Esophagus squamous epithelium (tissue), 4 donors: ENCODE measurements at regions not wholly inside any gene's neighbourhood (a gene's known extent, or its start where the extent isn't known, plus 50 kb on each side); places are given as distances from the start of the nearest gene placed in this dataset.
"Not testable (repeated sequence)": the region's sequence is repeated elsewhere in the genome, so short reads cannot be mapped to it uniquely, and the experiment has no call there.

ENCODE experiments used
- POLR2A ChIP-seq, 4 donors: fragments of 450-650 bp; IDR thresholded peaks; one replicate each; pipeline ENCODE4 v1.6.1; 2017; ENCODE audit warnings: antibody characterized with exemption in 4 of 4, mild to moderate bottlenecking in 4 of 4, moderate library complexity in 3 of 4
- TF ChIP-seq, protein P1 (sequence below), 6 experiments: fragments of 450-650 bp in 4 of 6; fragments of 200-600 bp in 2 of 6; sonication (generic) in 2 of 6; IDR thresholded peaks; one replicate each; pipeline ENCODE4 v1.5.1; 2016 to 2019; ENCODE audit warnings: antibody characterized with exemption in 6 of 6, mild to moderate bottlenecking in 4 of 6, moderate library complexity in 4 of 6

DNA sequence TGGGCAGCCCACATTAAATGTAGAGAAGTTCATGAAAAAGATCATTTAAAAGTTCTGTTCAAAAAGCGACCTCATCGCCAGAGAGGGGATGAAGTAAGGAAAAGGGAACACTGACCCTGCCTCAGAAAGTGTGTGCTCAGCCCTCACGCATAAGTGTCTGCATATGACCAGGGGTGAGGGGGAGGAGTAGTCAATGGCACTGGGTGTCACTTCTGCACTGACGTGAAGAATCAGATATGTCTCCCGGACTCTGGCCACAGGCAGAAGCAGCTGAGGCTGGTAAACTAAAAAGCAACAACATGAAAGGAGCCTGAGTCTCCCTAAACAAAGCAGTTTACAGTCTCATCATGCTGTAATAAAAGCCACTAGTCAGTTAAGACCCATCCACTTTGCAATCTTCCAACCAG lies 168.5 kb downstream of the AVL9 start:
- TF ChIP-seq, protein P1, sequence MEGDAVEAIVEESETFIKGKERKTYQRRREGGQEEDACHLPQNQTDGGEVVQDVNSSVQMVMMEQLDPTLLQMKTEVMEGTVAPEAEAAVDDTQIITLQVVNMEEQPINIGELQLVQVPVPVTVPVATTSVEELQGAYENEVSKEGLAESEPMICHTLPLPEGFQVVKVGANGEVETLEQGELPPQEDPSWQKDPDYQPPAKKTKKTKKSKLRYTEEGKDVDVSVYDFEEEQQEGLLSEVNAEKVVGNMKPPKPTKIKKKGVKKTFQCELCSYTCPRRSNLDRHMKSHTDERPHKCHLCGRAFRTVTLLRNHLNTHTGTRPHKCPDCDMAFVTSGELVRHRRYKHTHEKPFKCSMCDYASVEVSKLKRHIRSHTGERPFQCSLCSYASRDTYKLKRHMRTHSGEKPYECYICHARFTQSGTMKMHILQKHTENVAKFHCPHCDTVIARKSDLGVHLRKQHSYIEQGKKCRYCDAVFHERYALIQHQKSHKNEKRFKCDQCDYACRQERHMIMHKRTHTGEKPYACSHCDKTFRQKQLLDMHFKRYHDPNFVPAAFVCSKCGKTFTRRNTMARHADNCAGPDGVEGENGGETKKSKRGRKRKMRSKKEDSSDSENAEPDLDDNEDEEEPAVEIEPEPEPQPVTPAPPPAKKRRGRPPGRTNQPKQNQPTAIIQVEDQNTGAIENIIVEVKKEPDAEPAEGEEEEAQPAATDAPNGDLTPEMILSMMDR (IDR thresholded peaks at IDR 0.05) = not testable (repeated sequence)
- TF ChIP-seq POLR2A (IDR thresholded peaks at IDR 0.05) = not testable (repeated sequence)
